Activated CD4-positive, alpha-beta T cell treated with anti-CD3 and anti-CD28 coated beads, Interleukin-2, amount 10 ng/mL, durations not matched to agents 7 days and 5 days (primary cell): ENCODE measurements at regions not wholly inside any gene's neighbourhood (a gene's known extent, or its start where the extent isn't known, plus 50 kb on each side); places are given as distances from the start of the nearest gene placed in this dataset.

Source experiments
- CTCF ChIA-PET: fragments of 350-600 bp; sonication (Branson Sonifier 250); formaldehyde crosslinking; loops from one replicate; lab custom pipeline; 2021; ENCODE audit warnings: antibody characterized with exemption; lab: Charles Lee
- POLR2A ChIA-PET: fragments of 350-600 bp; sonication (Branson Sonifier 250); formaldehyde crosslinking; loops from one replicate; lab custom pipeline; 2021; ENCODE audit warnings: antibody characterized with exemption; lab: Charles Lee
- DNase-seq: peaks from one replicate; pipeline ENCODE4 v3.0.0-alpha.2; 2020
- H3K27ac Mint-ChIP-seq: one replicate; pipeline ENCODE4 v1.8.0; 2021; ENCODE audit warnings: mild to moderate bottlenecking, moderate library complexity, mixed read lengths
- H3K27me3 Mint-ChIP-seq: one replicate; pipeline ENCODE4 v1.8.0; 2021; ENCODE audit warnings: mixed read lengths
- H3K36me3 Mint-ChIP-seq: one replicate; pipeline ENCODE4 v1.8.0; 2021; ENCODE audit warnings: low read depth, mixed read lengths
- H3K4me1 Mint-ChIP-seq: one replicate; pipeline ENCODE4 v1.8.0; 2021; ENCODE audit warnings: mixed read lengths
- H3K4me3 Mint-ChIP-seq: one replicate; pipeline ENCODE4 v1.8.0; 2021; ENCODE audit warnings: mild to moderate bottlenecking, moderate library complexity, mixed read lengths
- H3K9me3 Mint-ChIP-seq: one replicate; pipeline ENCODE4 v1.8.0; 2021; ENCODE audit warnings: mixed read lengths

- peaks cover 21% of the 10 kb centered on the region for H3K4me1 Mint-ChIP-seq
- POLR2A ChIA-PET: no interaction called here
- no peaks in the 10 kb centered on the region for H3K9me3 Mint-ChIP-seq
- no peaks in the 10 kb centered on the region for H3K36me3 Mint-ChIP-seq
- no peak for DNase-seq
- no peaks in the 10 kb centered on the region for H3K27me3 Mint-ChIP-seq
- no peak overlapping the region for H3K4me3 Mint-ChIP-seq
- CTCF ChIA-PET: interaction anchor here (1.0 to 1.3 kb wide), 3 partner anchors 8 to 220 kb away, joined by 3 to 5 read pairs (median 4); no protein-coding TSS in a partner anchor
- H3K27ac Mint-ChIP-seq: no peak overlapping the region
Measured at GRCh38 chr4:15237648-15238230, 190.1 kb upstream of the C1QTNF7 start.

DNA sequence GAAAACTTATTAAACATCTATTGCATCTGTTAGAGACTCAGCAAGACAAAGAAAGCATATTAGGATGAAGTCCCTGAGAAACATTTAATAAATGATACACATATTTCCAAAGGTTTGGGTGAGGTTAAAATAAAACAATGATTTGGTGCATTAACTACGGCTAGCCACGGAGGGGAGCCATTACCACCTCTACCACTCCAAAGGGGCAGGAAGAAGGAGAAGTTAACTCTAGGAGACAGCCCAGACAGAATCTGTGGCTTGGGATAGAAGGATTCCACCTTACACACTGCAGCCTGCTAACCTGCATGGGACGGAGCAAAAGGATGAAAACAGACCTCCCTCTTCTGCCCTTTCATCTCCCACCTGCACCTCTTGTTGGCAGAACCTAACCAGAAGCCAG, 189.1 kb upstream of the C1QTNF7 start:
- Mint-ChIP-seq H3K9me3 (no peaks in the 10 kb centered on the region), H3K4me3 (no peak overlapping the region), H3K36me3 (no peaks in the 10 kb centered on the region), H3K27ac (no peak overlapping the region), H3K4me1 (peaks cover 12% of the 10 kb centered on the region), H3K27me3 (no peaks in the 10 kb centered on the region)
- DNase-seq: peak; percentile 23
- POLR2A ChIA-PET: no interaction called here
- CTCF ChIA-PET: interaction anchor here (1.0 kb wide), 1 partner anchor 219 kb away, joined by 4 read pairs; no protein-coding TSS in a partner anchor

- CTCF ChIA-PET: no interaction called here
- no peaks in the 10 kb centered on the region for H3K27me3 Mint-ChIP-seq
- no peak for DNase-seq
Measured at GRCh38 chr4:15239866-15240265, 188.0 kb upstream of the C1QTNF7 start.

GRCh38 chr4:15240764-15241163, 187.1 kb upstream of the C1QTNF7 start:
- no peak for DNase-seq
- Mint-ChIP-seq H3K9me3 (no peaks in the 10 kb centered on the region), H3K4me3 (no peak overlapping the region), H3K27me3 (no peaks in the 10 kb centered on the region), H3K4me1 (no peaks in the 10 kb centered on the region), H3K27ac (no peak overlapping the region), H3K36me3 (no peaks in the 10 kb centered on the region)
- ChIA-PET POLR2A (no interaction called here), CTCF (no interaction called here)

More at GRCh38 chr4:15239866-15240265, 188.0 kb upstream of the C1QTNF7 start:
- POLR2A ChIA-PET: no interaction called here
- peaks cover under 1% of the 10 kb centered on the region for H3K4me1 Mint-ChIP-seq
- H3K27ac Mint-ChIP-seq: no peak overlapping the region
- no peaks in the 10 kb centered on the region for H3K36me3 Mint-ChIP-seq
- no peaks in the 10 kb centered on the region for H3K9me3 Mint-ChIP-seq
- H3K4me3 Mint-ChIP-seq: no peak overlapping the region

DNA sequence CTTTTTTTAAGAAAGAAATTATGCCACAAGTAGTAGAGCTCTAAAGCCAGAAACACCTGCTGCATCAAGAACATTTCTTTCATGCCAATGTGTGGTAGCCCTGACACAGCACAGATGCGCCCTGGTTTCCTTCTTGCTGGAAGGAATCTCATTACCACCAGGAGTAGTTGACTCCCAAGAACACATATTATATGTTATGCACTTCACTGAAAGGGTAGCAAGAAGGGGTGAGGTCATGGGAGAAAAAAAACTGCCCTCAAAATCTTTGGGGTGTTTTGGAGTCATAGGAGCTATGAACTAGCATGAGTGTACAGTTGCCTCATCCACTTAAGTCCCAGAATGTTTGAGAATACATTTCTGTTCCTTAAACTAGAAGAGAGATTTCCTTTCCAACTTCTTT, 185.8 kb upstream of the C1QTNF7 start:
- Mint-ChIP-seq H3K27me3 (no peaks in the 10 kb centered on the region), H3K4me1 (no peaks in the 10 kb centered on the region), H3K27ac (no peak overlapping the region), H3K36me3 (no peaks in the 10 kb centered on the region), H3K4me3 (no peak overlapping the region), H3K9me3 (no peaks in the 10 kb centered on the region)
- no peak for DNase-seq
- ChIA-PET CTCF (interaction anchor here (1.1 kb wide), 2 partner anchors 14 to 640 kb away, joined by 3 read pairs; no protein-coding TSS in a partner anchor), POLR2A (no interaction called here)

GRCh38 chr4:15244354-15244753, 183.5 kb upstream of the C1QTNF7 start:
- DNase-seq: no peak
- ChIA-PET CTCF (no interaction called here), POLR2A (no interaction called here)
- no peaks in the 10 kb centered on the region for H3K9me3 Mint-ChIP-seq
- no peaks in the 10 kb centered on the region for H3K36me3 Mint-ChIP-seq
- no peak overlapping the region for H3K27ac Mint-ChIP-seq
- no peaks in the 10 kb centered on the region for H3K27me3 Mint-ChIP-seq
- no peak overlapping the region for H3K4me3 Mint-ChIP-seq
- H3K4me1 Mint-ChIP-seq: no peaks in the 10 kb centered on the region

- Mint-ChIP-seq H3K27ac (no peak overlapping the region), H3K27me3 (no peaks in the 10 kb centered on the region), H3K4me3 (no peak overlapping the region), H3K9me3 (peaks cover 2% of the 10 kb centered on the region), H3K4me1 (no peaks in the 10 kb centered on the region), H3K36me3 (no peaks in the 10 kb centered on the region)
- no peak for DNase-seq
- ChIA-PET POLR2A (no interaction called here), CTCF (interaction anchor here (1.3 to 1.4 kb wide), 2 partner anchors 8 to 47 kb away, joined by 4 to 5 read pairs; no protein-coding TSS in a partner anchor)
Measured at GRCh38 chr4:15245006-15245530, 182.8 kb upstream of the C1QTNF7 start.

- Mint-ChIP-seq H3K4me1 (no peaks in the 10 kb centered on the region), H3K27ac (no peak overlapping the region), H3K27me3 (no peaks in the 10 kb centered on the region), H3K9me3 (peaks cover 2% of the 10 kb centered on the region), H3K4me3 (no peak overlapping the region), H3K36me3 (no peaks in the 10 kb centered on the region)
- CTCF ChIA-PET: no interaction called here
- DNase-seq: no peak
- POLR2A ChIA-PET: no interaction called here
Measured at GRCh38 chr4:15250021-15250441, 177.8 kb upstream of the C1QTNF7 start.

DNA sequence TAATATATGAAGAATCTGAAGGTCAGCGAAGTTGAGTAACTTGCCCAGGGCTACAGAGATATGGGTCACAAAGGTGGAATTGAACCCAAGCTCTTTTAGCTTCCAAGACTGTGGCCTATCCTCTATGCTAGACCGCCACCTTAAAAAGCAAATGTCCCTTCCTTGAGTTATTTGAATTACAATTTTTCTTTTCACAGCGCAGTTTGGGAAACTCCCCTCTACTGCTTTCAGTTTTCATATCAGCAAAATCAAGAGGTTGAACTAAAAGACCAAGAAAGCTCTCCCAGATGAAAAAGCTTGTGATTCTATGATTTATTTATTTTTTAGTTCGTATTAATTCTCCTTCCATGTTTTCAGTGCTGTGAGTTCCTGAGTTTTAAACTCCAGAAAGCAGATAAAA, 174.5 kb upstream of the C1QTNF7 start:
- Mint-ChIP-seq H3K27me3 (peaks cover 2% of the 10 kb centered on the region), H3K4me3 (no peak overlapping the region), H3K27ac (no peak overlapping the region), H3K9me3 (peaks cover 2% of the 10 kb centered on the region), H3K36me3 (no peaks in the 10 kb centered on the region), H3K4me1 (no peaks in the 10 kb centered on the region)
- no peak for DNase-seq
- ChIA-PET POLR2A (no interaction called here), CTCF (interaction anchor here (1.2 kb wide), 1 partner anchor 143 kb away, joined by 4 read pairs; no protein-coding TSS in a partner anchor)

DNA sequence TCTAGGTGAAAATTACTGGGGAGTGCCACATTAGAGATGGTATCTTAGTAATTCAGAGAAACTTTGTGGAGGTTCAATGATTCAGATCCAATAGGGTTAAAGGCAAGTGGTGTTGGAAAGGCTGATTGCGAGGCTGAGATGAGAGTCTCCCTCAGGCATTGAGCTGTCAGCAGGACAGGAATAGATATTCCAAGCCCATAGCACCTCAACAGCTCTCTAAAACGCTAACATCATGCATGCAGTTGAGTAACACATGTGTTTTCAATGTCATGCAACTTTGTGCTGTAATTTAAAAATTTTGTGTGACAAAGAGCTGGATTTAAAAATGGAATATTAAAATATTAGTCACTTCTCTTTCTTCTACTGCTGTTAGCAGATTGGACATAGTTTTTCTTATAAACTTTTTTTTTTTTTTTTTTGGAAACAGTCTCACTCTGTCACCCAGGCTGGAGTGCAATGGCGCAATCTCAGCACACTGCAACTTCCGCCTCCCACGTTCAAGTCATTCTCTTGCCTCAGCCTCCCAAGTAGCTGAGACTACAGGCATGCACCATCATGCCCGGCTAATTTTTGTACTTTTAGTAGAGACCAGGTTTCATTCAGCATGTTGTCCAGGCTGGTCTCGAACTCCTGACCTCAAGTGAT, 173.5 kb upstream of the C1QTNF7 start:
- DNase-seq: no peak
- no peaks in the 10 kb centered on the region for H3K4me1 Mint-ChIP-seq
- H3K9me3 Mint-ChIP-seq: peaks cover 2% of the 10 kb centered on the region
- ChIA-PET POLR2A (no interaction called here), CTCF (no interaction called here)
- no peaks in the 10 kb centered on the region for H3K36me3 Mint-ChIP-seq
- peaks cover 2% of the 10 kb centered on the region for H3K27me3 Mint-ChIP-seq
- no peak overlapping the region for H3K27ac Mint-ChIP-seq
- H3K4me3 Mint-ChIP-seq: no peak overlapping the region

GRCh38 chr4:15255537-15255936, 172.3 kb upstream of the C1QTNF7 start:
- Mint-ChIP-seq H3K27me3 (peaks cover 2% of the 10 kb centered on the region), H3K27ac (no peak overlapping the region), H3K4me1 (no peaks in the 10 kb centered on the region), H3K36me3 (no peaks in the 10 kb centered on the region), H3K9me3 (no peaks in the 10 kb centered on the region), H3K4me3 (no peak overlapping the region)
- POLR2A ChIA-PET: no interaction called here
- CTCF ChIA-PET: interaction anchor here (0.7 kb wide), 1 partner anchor 13 kb away, joined by 3 read pairs; no protein-coding TSS in a partner anchor
- DNase-seq: no peak

- Mint-ChIP-seq H3K27ac (no peak overlapping the region), H3K36me3 (no peaks in the 10 kb centered on the region), H3K27me3 (peaks cover 2% of the 10 kb centered on the region), H3K4me3 (no peak overlapping the region), H3K9me3 (no peaks in the 10 kb centered on the region), H3K4me1 (no peaks in the 10 kb centered on the region)
- ChIA-PET CTCF (no interaction called here), POLR2A (no interaction called here)
- DNase-seq: no peak
Measured at GRCh38 chr4:15260758-15261157, 167.1 kb upstream of the C1QTNF7 start.

GRCh38 chr4:15262396-15262795, 165.4 kb upstream of the C1QTNF7 start:
- POLR2A ChIA-PET: interaction anchor here (0.6 kb wide), 1 partner anchor 772 kb away, joined by 3 read pairs; no protein-coding TSS in a partner anchor
- no peak overlapping the region for H3K4me3 Mint-ChIP-seq
- H3K27me3 Mint-ChIP-seq: no peaks in the 10 kb centered on the region
- no peaks in the 10 kb centered on the region for H3K36me3 Mint-ChIP-seq
- DNase-seq: no peak
- CTCF ChIA-PET: no interaction called here
- peaks cover 3% of the 10 kb centered on the region for H3K9me3 Mint-ChIP-seq
- no peaks in the 10 kb centered on the region for H3K4me1 Mint-ChIP-seq
- no peak overlapping the region for H3K27ac Mint-ChIP-seq
